ENCODE measurements at regions not wholly inside any gene's neighbourhood (a gene's known extent, or its start where the extent isn't known, plus 50 kb on each side); places are given as distances from the start of the nearest gene placed in this dataset.

GRCh38 chr14:22477569-22478194 is 111.3 kb downstream of the DAD1 start:
- no peak for DNase-seq (ENCODE audit: low read depth)

DNA sequence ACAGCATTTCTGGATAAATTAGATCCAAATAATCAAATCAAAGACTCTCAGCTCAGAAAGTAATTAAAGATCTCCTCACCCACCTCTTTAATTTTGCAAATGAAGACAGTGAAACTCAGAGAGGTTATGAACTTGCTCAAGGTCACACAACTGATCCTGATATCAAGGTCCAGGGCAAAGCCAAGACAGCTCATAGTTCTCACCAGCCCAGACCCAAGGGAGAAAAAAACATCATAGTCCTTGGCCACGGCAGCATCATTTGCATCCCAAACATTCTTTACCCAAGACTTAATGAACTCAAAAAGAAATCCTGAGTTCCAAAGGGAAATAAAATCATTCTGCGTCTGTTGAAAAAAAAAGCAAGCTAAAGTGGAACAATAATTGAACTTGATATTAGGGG is 112.1 kb downstream of the DAD1 start:
- no peak for DNase-seq (ENCODE audit: low read depth)

- no peak for DNase-seq (ENCODE audit: low read depth)
Observed at GRCh38 chr14:22476005-22476751, 112.8 kb downstream of the DAD1 start.

GRCh38 chr14:22475381-22475780 is 113.6 kb downstream of the DAD1 start:
- DNase-seq (ENCODE audit: low read depth) = no peak

DNA sequence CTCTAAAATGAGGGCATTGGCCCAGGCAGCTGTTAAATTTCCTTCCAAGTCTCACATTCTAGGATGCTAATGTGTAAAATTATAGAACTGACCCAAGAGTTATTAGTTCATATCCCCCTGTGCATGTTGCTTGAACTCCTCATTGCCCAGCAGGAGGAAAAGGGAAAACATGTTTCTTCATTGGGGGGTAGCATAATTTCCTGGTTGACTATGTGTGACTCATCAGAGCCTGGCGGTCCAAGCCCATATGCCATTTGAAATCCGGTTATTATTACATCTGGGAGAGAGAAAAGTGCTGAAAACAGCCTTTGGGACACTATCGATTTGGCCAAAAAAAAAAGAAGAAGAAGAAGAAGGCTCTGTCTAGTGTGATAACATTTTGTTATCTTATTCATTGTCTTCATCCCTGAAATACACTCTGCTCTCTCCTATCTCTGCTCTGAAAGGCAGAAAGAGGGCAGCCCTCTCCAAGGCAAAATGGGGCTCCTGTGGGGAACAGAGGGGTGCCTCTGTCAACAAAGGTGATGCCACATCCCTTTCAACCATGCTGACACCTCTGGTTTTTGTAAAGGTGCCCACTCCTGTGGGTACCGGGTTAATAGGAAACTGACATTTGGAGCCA is 114.2 kb downstream of the DAD1 start:
- DNase-seq (ENCODE audit: low read depth) = no peak

DNA sequence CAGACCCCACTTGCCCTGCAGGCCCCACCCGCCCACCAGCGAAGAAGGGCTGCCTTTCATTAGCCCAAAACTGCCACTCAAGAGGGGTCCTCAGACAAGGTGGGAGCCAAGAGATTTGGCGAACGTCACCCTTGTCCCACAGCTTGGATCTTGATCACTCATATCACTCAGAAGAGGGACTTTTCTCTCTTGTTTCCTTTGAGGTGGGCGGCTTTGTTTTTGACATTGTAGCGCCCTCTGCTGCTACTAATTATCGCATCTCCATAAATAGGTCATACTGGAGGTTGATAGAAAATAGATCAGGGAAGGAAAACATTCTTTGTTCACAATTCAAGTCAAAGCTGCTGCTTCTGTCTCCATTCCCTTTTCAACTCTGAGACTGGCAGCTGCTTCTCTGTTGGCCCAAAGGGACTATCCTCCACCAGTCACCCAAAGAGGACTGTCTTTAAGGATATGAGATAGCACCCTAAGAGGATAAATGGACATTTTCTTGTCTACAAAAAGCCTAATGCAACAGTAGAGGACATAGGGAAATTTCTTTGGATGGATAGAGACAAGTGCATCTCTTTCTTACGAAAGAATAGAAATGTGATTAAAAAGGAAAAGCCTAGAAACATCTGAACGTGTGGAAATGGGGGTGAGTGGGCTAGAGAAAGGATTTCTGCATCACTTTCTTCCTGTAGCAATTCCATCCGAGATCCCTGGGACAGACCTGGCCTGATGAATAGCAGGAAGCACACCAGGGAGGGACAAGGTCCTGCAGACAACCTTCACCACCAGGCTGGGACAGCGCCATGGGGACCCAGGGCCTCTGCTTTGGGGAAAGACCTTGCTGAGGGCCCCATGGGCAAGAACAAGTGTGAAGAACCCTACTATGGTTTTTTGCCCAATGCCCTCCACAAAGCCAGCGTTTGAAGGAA is 115.8 kb downstream of the DAD1 start:
- DNase-seq (ENCODE audit: low read depth) = no peak

DNA sequence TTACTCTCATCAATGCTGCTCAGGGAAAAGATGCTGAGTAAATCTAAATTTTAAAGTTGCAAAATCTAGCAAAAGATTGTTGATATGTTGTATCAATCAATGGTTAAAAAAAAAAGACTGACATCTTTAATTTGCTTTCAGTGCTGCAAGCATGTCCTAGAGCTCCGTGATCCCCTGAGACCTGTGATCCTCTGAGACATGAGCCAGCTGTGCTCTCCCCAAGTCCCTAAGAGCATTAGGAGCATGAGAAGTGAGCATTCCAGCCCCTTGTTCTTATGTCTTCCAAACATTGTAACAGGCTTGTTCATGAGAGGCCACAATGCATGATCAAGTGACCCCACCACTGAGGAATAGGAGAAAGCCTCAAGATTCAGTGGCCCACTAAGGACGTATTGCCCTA is 116.6 kb downstream of the DAD1 start:
- no peak for DNase-seq (ENCODE audit: low read depth)

- DNase-seq (ENCODE audit: low read depth) = no peak
Observed at GRCh38 chr14:22471545-22472121, 117.4 kb downstream of the DAD1 start.

DNA sequence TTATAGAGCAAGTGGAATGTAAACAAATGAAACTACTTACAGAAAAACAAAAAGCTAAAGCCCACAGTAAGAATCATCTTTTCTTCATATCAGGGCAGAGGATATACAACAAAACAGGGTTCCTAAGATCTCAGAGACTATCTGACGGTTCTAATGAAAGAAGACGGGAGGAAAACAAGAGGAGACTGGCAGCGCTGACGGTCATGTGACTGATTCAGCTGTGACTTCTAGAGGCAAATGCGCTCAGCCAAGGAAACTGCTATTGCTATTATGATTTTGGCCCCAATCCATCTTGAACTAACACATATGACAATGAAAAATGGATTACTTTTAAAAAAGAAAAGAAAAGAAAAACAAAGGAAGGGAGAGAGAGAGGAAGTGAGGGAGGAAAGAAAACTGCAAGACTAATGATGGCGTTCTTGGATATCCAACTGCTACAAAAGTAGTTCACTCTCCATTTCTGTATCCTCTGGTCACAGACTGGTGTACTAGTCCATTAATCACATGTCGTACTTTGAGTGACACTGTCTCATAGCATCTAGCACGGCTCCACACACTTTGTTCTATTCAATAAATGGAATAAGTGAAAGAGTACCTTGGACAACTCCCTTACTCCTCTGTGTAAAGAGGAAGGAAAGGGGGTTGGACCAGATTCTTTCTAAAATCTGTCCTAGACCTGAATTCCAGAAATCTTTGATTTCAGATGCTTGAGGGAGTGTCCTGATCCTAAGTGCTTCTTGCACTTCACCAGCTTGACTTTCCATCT is 119.3 kb downstream of the DAD1 start:
- no peak for DNase-seq (ENCODE audit: low read depth)

DNA sequence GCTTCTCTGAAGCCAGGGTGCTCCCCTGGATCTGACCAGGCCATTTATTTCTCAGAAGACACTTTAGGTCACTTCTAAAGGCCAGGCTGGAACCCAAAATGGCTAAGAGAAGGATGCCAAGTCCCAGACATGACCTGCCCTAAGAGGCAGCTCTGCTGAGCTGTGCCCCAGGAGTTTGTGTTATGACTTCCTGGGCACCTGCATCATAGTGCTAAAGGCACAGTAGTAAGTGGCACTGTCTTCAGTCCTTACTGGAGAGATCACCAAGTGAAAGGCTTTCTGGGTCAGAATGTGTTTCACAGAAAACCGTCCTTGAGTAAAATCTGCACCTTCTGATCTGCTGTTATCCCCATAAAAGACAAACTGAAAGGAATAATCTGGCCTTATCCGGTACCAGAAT is 120.2 kb downstream of the DAD1 start:
- DNase-seq (ENCODE audit: low read depth) = no peak

DNA sequence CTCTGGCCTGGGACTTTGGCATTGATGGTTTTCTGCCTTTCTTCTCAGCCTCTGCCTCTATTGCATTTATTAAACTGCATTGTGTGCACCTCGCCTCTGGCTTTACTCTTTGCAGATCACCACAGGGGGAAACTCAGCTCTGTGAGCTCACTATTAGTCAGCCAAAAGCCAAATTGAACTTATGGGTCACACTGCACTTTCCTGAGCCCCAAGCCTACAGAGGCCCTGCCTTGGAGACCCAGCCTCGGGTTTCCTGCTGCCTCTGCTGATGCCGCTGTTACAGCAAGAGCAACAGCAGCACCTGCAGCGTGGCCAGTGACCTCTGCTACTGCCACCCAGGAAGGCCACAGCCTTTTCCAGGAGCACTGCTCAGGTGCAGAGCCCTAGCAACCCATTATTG is 122.5 kb downstream of the DAD1 start:
- no peak for DNase-seq (ENCODE audit: low read depth)

DNA sequence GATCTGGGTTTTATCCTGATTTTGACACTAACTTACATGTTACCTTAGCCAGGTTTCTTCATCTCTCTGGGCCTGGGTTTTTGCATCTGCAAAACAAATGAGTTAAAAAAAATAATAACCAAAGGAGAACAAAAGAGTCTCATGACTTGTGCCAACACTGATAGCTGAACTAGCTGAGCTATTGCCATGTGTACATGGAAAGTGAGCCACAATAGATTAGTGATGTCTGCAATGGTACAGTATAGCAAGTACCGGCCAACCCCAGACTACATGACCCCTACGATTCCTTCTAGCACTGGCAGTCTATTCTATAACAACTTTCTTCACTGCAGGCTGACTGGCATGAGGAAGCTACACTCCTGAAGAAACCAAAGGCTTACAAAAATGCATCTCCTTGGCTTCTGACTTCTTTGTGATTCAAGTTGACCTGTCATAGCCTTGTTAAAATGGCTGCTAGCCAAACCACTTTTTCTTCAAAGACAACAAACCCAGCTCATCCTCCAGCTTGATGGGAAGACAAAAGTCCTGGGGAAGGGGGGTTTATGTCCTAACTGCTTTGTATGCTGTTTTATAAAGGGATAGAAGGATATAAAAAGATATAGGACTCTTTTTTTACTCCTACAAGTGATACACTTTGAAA is 123.7 kb downstream of the DAD1 start:
- DNase-seq (ENCODE audit: low read depth) = no peak

GRCh38 chr14:22464422-22465142 is 124.4 kb downstream of the DAD1 start:
- DNase-seq (ENCODE audit: low read depth) = no peak

GRCh38 chr14:22463763-22464173 is 125.3 kb downstream of the DAD1 start:
- no peak for DNase-seq (ENCODE audit: low read depth)

DNA sequence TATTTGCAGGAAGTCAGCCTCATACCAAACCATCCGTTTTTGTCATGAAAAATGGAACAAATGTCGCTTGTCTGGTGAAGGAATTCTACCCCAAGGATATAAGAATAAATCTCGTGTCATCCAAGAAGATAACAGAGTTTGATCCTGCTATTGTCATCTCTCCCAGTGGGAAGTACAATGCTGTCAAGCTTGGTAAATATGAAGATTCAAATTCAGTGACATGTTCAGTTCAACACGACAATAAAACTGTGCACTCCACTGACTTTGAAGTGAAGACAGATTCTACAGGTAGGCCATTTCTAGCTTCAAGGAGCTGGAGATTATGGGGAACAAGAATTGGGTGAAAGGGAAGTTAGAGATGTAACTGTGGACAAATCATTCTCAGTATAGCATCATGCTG is 126.1 kb downstream of the DAD1 start:
- no peak for DNase-seq (ENCODE audit: low read depth)

DNA sequence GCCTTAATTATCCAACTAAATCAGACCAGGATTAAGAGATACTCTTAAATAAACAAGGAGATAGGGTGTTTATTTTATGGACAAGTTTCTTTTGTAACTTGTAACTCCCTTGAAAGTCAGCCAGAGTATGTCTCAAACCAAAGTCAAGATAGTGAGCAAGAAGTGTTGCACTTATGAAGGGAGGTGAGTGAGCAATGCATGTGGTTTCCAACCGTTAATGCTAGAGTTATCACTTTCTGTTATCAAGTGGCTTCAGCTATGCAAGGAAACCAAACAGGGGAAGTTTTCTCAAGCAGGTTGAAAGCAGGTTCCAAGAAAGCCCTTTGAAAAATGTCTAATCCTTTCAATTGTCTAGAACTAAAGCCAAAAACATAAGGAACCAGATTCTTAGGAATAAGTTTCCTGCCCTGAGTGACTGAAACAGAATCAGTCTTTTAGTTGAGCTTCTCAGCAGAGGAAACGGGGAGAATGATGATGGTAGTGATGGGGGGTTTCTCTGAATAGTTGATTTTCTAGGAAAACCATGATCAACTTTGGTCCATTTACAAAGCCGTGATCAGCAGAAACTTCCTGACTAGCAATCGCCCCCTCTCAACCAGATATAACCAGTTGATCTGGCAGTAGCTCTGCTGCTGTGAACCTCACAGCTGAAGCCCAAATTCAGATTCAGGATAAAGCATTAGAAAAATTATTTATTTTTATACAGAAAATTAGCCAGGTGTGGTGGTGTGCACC is 128.4 kb downstream of the DAD1 start:
- no peak for DNase-seq (ENCODE audit: low read depth)

- DNase-seq (ENCODE audit: low read depth) = no peak
Observed at GRCh38 chr14:22458737-22459136, 130.3 kb downstream of the DAD1 start.

GRCh38 chr14:22456998-22457594 is 131.9 kb downstream of the DAD1 start:
- DNase-seq (ENCODE audit: low read depth) = no peak

DNA sequence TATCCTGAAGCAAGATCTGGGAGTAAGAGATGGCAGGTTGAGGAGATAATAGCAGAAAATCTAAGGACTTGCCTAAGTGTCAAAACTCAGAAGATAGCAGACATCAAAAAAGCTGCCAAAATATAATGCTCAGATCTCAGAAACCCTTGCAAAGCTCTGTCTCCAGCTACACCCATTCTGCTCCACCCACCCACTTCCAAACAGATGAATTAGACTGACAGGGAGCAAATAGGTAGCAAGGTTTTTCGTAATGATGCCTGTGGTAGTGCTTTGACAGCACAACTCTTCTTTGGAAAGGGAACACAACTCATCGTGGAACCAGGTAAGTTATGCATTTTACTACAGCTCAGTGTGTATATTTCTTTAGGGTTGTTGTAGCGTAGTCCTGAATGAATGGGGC is 132.6 kb downstream of the DAD1 start:
- DNase-seq (ENCODE audit: low read depth) = no peak
